IPS-15b (cell line): ENCODE measurements at regions not wholly inside any gene's neighbourhood (a gene's known extent, or its start where the extent isn't known, plus 50 kb on each side); places are given as distances from the start of the nearest gene placed in this dataset.

Experiments
- H3K27me3 ChIP-seq: one replicate; pipeline ENCODE4 v1.6.1; 2013; ENCODE audit warnings: low read length; ENCODE audit not compliant: control insufficient read depth, insufficient read depth
- H3K36me3 ChIP-seq: one replicate; pipeline ENCODE4 v1.6.1; 2013; ENCODE audit warnings: low read length; ENCODE audit not compliant: control insufficient read depth, insufficient read depth
- H3K4me1 ChIP-seq: one replicate; pipeline ENCODE4 v1.6.1; 2013; ENCODE audit warnings: mild to moderate bottlenecking, low read length; ENCODE audit not compliant: control insufficient read depth, insufficient read depth
- H3K4me3 ChIP-seq: one replicate; pipeline ENCODE4 v1.5.1; 2013; ENCODE audit warnings: low read depth, low read length
- H3K9ac ChIP-seq: one replicate; pipeline ENCODE4 v1.6.1; 2013; ENCODE audit warnings: low read depth, mild to moderate bottlenecking, low read length
- H3K9me3 ChIP-seq: one replicate; pipeline ENCODE4 v1.6.1; 2013; ENCODE audit warnings: mild to moderate bottlenecking, low read length; ENCODE audit not compliant: control insufficient read depth, insufficient read depth

- Histone ChIP-seq H3K4me1 (no peaks in the 10 kb centered on the region), H3K9me3 (no peaks in the 10 kb centered on the region), H3K4me3 (no peak overlapping the region), H3K27me3 (no peaks in the 10 kb centered on the region), H3K9ac (no peak overlapping the region), H3K36me3 (no peaks in the 10 kb centered on the region)
Measured at GRCh38 chr11:98952107-98952506, 68.6 kb upstream of the CNTN5 start.

GRCh38 chr11:98955551-98955950 is 65.2 kb upstream of the CNTN5 start:
- H3K27me3 ChIP-seq, result no peaks in the 10 kb centered on the region
- no peaks in the 10 kb centered on the region for H3K36me3 ChIP-seq
- no peak overlapping the region for H3K4me3 ChIP-seq
- no peaks in the 10 kb centered on the region for H3K4me1 ChIP-seq
- H3K9me3 ChIP-seq, result no peaks in the 10 kb centered on the region
- no peak overlapping the region for H3K9ac ChIP-seq

- Histone ChIP-seq H3K9ac (no peak overlapping the region), H3K36me3 (no peaks in the 10 kb centered on the region), H3K4me1 (no peaks in the 10 kb centered on the region)
Measured at GRCh38 chr11:98964146-98964545, 56.6 kb upstream of the CNTN5 start.

GRCh38 chr11:98965358-98965757 is 55.4 kb upstream of the CNTN5 start:
- Histone ChIP-seq H3K4me3 (no peak overlapping the region), H3K27me3 (no peaks in the 10 kb centered on the region), H3K36me3 (no peaks in the 10 kb centered on the region), H3K9me3 (no peaks in the 10 kb centered on the region), H3K9ac (no peak overlapping the region), H3K4me1 (no peaks in the 10 kb centered on the region)

More at GRCh38 chr11:98964146-98964545, 56.6 kb upstream of the CNTN5 start:
- Histone ChIP-seq H3K4me3 (no peak overlapping the region), H3K27me3 (no peaks in the 10 kb centered on the region), H3K9me3 (no peaks in the 10 kb centered on the region)

GRCh38 chr11:98965775-98966174 is 55.0 kb upstream of the CNTN5 start:
- no peaks in the 10 kb centered on the region for H3K4me1 ChIP-seq
- H3K9ac ChIP-seq, result no peak overlapping the region
- no peaks in the 10 kb centered on the region for H3K36me3 ChIP-seq
- H3K9me3 ChIP-seq, result no peaks in the 10 kb centered on the region
- no peaks in the 10 kb centered on the region for H3K27me3 ChIP-seq
- H3K4me3 ChIP-seq, result no peak overlapping the region

- H3K4me3 ChIP-seq, result no peak overlapping the region
- H3K27me3 ChIP-seq, result no peaks in the 10 kb centered on the region
- no peak overlapping the region for H3K9ac ChIP-seq
- H3K4me1 ChIP-seq, result no peaks in the 10 kb centered on the region
- H3K9me3 ChIP-seq, result no peaks in the 10 kb centered on the region
- H3K36me3 ChIP-seq, result no peaks in the 10 kb centered on the region
Measured at GRCh38 chr11:98967005-98967404, 53.7 kb upstream of the CNTN5 start.
